GM19238 (cell line): ENCODE measurements at regions not wholly inside any gene's neighbourhood (a gene's known extent, or its start where the extent isn't known, plus 50 kb on each side); places are given as distances from the start of the nearest gene placed in this dataset.
"Not testable (repeated sequence)": the region's sequence is repeated elsewhere in the genome, so short reads cannot be mapped to it uniquely, and the experiment has no call there.

ENCODE experiments used
- DNase-seq: peaks from one replicate; pipeline ENCODE4 v3.0.0; 2011; ENCODE audit warnings: low spot score; ENCODE audit not compliant: insufficient read length

DNA sequence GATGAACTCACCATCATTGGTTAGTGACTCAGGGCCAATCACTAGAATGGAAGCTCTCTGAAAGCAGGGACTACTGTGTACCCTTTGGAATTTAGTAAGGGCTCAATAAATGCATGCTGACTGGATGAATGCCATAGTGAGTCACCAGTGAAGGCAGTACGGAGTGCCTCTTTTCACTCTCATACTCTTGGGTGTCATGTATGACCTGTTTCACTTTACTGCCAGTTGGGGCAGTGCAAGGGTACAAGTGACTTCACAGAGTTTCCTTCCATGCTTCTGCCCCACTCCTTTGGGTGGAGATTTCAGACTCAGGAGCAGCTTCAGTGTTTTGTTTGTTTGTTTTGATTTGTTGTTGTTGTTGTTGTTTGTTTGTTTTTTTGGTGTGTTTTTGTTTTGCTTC is 57.7 kb downstream of the SOX3 start:
- DNase-seq = no peak

DNA sequence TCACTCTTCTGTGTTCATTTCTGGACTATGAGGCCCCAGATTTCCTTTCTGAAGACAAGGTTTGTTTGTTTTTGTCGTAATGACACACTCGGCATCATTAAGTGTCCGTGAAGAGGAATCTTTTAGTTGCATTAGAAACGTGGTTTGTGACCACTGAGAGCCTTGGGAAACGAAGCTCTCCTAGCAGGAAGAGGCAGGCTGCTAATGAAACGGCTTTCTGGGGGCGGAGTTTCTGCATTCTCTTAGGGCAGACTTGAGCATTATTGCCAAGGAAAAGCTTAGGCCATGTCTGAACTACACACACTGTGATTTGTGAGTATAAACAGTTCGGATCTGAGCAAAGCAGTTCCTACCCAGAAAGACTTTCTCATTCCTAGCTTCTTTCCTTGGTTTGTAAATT is 64.0 kb downstream of the SOX3 start:
- no peak for DNase-seq

DNA sequence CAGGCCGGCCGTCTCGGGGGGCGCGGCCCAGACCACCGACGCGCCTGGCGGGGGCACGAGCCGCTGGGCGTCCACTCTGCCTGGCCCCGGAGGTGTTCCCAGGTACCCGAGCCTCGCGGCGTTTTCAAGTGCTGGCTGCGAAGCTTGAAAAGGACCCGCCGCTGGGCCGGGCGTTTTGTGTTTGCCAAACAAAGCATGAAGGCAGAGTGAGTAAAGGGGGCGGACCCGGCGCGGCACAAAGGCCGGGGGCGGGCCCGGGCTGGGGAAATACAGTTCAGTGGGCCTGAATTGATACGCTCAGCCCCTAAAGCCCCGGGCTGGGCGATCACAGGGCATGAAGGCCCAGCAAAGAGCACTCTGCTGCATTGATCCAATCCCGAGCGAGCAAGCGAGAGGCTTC is 65.4 kb downstream of the SOX3 start:
- DNase-seq = no peak

DNA sequence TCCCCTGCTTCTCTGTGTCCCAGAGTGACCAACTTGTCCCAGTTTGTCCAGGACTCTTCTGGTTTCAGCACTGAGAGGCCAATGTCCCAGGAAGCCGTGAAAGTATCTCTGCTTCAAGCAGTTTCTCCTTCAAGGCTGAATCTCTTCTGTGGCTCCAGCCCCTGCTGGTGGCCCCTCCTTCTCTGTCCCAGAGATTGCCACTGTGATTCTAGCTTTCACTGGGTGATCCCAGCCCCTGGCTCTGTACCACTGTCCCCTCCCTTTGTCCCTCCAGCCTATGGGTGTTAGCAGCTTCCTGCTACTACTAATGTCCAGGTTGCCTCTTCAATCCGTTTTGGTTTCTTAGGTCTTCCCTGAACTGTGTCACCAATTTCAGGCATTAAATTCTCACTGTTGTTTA is 70.5 kb downstream of the SOX3 start:
- DNase-seq = no peak

DNA sequence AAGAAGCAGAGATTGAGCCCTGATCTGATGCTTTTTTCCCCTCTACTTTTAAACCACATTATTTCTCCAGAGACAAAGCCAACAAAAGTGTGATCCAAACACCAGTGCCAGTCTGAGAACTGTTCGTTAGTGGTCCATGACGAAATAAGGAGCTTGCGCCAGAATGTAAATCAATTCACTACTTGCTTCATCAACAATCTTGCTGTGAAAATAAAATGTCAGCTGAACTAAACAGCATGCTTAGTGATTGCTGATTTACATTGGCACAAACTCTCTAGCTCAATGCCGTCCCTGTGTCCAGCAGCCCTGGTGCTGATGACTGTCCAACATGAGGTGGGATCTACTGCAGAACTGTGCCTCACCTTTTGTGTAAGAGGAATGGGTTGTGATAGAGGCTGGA is 71.3 kb downstream of the SOX3 start:
- DNase-seq = no peak

DNA sequence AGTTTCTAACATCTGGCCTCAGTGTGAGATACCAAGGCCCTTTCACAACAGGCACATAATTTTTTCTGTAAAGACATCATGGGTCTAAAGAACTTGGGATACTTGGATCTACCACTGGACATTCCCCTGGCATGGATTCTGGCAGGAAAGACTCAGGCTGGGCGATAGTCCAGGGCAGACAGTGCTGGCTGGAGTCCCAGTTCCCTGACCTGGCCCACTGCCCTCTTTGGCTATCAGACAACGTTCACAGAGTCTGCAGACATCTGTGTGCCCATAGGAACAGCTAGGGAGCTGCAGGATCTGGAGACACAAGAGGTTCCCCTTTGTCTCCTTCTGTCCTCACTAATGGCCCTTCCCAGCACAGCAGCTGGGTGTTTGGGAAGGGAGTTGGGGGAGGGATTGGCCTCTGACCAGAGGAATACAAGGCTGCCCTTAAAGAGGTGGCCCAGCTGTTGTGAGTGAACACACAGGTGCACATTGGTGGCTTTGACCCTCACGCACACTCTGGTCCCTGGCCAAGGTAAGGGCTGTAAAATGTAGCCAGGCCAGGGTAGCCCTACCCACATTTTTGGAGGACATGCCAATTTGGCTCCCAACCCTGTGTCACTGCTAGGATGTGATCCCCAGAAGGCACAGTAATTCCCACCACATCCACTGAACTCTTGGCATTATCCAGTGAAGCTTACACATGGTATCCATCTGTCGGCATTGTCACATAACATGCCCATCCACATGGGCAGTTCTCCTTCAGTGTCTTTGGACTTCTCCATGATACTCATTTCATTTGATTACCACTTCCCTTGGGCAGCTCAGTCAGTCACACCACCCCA is 72.3 kb downstream of the SOX3 start:
- no peak for DNase-seq

DNA sequence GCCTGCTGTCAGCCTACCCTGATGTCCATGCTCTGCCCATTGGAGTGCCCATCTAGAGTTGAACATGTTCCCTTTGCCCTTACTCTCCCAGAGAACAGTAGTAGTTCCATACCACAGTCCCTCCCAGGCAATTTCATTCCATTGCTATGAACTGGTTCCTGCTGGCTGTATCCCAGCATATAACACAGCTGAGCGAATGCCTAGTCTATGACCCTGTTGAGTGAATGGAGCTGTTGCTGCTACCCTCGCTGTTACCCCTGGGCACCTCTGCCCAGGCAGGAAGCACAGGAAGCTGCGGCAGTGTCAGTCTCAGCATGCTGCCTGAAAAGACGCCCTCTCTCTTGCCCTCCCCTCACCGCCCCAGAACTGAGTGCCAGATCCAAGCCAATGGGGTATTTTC is 73.3 kb downstream of the SOX3 start:
- no peak for DNase-seq

DNA sequence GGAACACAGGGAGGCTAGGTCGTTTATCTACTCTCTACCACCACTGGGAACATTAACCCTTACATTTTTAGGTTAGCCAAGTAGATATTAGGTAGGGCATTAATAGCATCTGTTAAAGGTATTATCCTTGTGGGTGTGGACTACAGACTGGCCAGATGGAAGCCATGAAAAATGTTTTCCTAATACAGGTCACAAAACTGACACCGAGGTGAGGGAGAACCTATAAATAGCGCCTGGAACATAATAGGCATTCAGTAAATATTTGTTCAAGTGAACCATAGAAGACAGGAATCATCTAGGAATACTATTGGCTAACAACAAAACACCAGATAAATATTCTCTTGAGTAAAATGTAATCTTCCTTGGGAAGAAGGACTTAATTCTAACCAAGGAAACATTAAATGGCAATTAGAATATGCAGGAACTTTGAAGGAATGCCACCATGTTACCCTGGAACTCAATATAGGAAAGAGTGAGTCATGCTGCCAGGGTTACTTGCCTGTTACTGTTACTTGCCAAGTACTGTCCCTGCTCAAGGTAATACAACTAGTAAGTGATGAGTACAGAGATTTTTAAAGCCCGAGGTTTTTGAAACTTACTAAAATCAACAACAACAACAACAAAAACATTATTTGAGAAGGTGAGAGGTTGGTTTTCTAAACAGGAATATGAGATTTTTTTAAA is 79.0 kb downstream of the SOX3 start:
- no peak for DNase-seq

DNA sequence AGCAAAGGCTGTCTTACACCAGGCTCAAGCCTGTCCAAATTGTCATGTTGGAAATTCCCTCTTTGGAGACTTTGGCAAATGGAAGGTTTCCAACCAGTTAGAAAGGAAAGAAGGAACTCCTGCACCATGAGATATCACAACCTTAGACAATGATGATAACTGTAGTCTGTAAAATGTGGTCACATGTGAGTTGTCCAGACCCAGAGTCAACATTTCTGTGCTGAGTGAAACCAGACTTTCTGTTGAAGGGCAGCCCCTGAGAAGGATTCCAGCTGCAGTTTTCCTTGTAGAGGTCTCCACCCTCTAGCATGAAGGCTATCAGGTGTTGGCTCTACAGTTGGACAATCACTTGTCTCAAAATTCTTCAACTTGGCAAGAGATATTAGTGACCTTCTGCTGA is 82.4 kb downstream of the SOX3 start:
- no peak for DNase-seq

DNA sequence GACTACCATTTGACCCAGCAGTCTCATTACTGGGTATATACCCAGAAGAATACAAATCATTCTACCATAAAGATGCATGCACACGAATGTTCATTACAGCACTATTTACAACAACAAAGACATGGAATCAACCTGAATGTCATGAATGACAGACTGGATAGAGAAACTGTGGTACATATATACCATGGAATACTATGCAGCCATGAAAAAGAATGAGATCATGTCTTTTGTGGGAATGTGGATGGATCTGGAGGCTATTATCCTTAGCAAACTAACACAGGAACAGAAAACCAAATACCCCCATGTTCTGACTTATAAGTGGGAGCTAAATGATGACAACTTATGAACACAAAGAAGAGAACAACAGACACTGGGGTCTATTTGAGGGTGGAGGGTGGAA is 102.7 kb downstream of the SOX3 start:
- DNase-seq = not testable (repeated sequence)

DNA sequence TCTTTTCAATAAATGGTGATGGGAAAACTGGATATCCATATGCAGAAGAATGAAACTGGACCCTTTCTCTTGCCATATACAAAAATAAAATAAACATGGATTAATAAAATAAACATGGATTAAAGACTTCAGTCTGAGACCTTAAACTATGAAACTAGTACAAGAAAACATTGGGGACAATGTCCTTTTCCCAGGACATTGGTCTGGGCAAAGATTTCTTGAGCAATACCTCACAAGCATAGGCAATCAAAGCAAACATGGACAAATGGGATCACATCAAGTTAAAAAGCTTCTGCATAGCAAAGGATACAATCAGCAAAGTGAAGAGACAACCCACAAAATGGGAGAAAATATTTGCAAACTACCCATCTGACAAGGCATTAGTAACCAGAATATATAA is 108.5 kb downstream of the SOX3 start:
- not testable (repeated sequence) for DNase-seq

DNA sequence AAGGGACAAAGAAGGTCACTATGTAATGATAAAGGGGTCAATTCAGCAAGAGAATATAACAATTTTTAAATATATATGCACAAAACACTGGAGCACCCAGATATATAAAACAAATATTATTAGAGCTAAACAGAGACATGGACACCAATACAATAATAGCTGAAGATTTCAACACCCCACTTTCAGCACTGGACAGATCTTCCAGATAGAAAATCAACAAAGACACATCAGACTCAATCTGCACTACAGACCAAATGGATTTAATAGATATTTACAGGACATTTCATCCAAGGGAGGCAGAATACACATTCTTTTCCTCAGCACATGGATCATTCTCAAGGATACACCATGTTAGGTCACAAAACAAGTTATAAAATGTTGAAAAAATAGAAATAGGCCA is 111.4 kb downstream of the SOX3 start:
- DNase-seq = no peak

DNA sequence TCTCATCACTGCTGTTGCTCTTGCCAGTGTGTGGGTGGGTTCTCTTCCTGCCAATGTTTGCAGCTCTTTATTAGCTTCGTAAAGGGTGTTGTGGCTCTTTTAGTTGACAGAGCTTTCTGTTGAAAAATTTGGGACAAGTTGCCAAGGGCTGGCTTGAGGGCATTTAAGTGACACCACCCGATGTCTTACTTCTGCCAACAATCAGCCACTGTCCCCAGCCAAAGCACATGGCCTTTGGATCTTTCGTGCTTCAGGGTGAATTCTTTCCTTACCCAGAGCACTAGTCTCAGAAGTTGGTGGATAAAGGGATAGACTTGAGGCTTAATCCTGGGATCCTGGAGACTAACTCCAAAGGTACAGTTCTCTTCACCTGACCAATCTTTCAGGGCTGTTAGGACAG is 113.6 kb downstream of the SOX3 start:
- no peak for DNase-seq

DNA sequence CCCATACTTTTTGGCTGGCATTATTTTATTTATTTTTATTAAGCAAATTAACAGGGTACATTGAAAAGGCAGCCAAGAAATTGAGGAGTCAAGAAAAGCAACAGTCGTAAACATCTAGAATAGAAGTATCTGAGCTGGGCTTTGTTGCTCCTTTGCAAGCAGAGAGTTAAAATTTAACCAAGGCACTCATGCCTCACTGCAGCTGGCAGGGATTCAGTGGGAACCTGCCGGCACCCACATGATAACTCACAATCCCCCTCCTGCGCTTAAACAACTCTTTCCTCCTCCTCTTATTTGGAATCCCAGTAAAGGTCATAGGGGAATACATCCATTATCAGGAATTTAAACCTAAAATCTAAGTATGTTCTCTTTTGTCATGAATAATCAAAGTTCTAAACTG is 115.5 kb downstream of the SOX3 start:
- no peak for DNase-seq

DNA sequence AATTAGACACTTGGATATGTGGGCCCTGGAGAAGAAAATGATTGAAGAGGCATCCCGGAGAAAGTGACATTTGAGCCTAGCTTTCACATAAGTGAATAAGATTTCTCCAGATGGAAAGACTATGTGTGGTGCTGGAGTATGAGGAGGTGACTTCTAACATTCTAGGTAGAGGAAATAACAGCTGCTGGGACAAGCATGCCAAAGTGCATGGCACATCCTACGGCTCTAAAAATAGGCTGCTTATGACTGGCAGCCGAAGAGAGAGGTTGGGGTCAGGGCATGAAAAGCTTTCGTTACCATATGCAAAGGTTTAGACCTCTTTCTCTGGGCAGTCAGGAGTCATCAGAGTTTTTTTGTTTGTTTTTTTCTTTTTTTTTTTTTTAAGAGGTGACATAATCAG is 142.0 kb downstream of the SOX3 start:
- DNase-seq = no peak

DNA sequence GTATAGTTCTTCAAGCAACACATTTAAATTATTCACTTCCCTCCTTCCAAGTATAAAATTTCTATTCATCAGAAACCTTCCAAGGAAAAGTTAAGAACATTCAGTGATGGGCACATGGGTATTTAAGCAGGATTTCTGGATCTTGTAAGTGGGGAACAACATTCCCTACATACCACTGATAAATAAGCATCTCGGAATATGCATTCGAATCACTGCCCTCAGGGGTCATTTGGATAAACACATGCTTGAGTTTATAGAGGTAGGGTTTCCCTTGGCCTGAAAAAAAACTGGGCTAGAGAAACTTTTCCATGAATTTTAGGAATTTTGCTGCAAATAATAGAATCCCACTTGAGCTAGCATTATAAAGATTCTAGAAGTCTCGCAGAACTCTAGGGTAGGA is 143.9 kb downstream of the SOX3 start:
- DNase-seq = no peak

DNA sequence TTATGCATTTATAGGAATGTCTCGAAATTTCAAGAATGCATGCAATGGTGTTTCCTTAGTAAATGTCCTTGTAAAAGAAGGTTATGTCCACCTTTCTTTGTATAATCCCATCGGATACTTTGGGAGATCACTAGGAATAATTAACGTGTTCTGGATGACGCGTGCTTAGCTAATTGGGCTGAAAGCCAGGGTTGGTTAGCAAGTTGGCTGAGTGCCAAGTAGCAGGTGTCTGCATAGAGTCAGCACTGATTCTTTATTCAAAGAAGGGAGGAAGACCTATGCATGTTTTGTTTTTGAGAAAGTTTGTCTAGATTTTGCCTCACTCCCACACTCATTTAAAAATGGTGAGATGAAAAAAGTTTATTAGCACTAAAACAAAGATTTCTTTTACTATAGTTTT is 144.6 kb downstream of the SOX3 start:
- no peak for DNase-seq

DNA sequence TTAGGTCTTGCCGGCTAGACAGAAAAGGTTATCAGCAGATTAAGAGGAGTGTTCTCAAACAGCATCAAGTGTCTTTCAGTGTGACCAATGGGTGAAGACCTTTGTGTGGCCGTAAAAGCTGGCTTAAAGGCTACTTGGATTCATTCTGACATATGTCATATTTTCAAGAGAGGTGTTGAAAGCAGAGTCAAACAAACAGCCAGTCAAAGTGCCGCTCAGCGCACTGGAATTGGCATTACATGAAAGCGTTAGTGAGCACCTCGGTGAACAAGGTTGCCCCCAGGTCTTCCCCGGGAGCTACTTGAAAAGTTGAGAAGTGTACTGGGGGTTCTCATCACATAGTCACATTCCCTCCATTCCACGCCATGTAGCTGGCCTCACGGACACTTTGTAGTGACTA is 148.9 kb downstream of the SOX3 start:
- DNase-seq = no peak

DNA sequence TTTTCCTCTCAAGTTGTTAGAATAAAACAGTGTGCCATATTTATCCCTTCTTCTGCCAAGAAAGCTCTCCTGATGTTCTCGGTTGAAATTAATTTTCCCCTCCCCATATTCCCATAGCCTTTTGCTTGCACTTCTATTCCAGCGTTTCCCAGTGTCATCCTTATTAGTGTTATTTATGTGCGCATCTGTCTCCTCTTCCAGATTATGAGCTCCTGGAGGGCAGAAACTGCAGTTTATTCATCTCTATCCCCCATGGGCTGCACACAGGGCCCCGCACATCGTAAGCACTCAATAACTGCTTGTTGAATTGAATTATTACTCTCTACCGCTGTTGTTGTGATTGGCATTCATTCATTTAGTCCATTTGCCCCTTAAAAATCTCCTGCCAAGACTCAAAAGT is 149.4 kb downstream of the SOX3 start:
- no peak for DNase-seq

DNA sequence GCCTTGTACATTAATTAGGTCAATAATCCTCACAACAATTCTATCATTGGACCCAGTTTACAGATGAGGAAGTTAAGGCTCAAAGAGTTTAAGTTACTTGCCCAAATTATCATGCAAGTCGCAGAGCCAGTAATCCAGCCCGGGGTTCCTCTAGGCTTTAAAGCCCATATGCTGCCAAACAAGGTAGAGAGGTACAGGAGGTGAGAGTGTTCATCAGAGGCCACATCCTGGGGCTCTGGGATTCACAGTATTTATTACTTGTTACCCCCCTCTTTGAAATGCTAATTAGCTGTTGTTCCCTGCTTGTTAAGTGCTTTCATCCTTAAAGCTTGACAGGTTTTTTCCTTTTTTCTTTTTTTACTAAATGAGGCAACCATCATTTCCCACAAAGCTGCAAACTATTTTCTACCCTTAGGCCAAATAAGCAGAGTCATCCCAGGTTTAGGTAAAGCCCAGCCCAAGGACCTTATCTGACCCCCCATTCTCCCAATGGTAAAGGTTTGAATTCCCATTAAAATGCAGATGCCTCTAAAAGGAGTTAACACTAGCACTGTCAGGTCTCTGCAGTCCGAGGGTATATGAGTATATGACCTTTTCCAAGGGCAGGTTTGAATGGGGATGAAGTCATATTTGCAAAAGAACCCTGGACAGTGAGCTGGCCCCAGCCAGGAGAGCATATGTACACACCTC is 150.3 kb downstream of the SOX3 start:
- DNase-seq = no peak

DNA sequence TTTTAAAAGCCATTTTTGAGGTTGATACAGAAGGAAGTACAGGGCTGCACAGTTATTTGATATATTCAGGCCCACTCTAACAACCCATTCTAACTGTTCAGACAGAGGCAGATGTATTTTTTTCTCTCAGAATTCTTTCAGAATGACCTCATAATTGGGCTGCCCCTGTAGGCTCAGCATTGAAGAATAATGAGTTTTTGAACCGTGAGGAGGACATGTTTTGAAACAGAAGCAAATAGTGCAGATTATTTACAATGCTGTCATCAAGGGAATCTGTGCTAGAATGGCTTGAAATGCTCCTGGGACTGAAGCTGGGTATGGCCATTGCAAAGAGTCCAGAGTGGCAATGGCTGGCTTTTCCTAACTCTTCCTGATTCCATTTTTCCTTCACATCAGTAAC is 158.1 kb downstream of the SOX3 start:
- DNase-seq = no peak

DNA sequence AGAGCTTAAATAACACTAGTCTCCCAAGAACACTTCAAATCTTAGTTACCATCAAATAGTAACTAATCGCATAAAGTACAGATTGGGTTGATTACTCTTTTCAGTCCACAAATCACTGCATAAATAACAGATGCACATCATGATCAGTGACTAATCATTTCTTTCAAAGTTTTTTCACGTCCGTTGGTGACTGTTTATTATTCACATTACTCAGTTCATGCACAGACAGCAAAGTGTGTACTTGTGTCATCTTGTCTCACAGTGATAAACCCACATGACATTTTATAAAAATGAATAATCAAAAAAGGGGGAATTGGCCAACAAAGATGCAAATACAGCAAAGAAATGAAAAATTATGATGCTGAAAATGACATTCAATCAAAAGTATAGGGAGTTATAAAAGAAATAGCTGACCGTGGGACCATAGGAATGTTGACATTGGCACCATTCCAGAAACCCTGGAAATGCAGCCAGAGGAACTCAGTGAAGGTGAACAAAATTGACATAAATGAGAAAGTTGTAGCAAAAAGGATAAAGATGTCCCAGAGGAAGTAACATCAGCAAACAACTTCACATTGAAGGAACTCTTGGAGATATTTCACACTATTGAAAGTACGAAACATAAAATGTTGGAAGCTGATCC is 161.5 kb downstream of the SOX3 start:
- no peak for DNase-seq
